HuH-7 (cell line): ENCODE measurements at regions not wholly inside any gene's neighbourhood (a gene's known extent, or its start where the extent isn't known, plus 50 kb on each side); places are given as distances from the start of the nearest gene placed in this dataset.
A peak's percentile ranks its signal among the peaks of the same experiment; 100 is the strongest.
"Not testable (repeated sequence)": the region's sequence is repeated elsewhere in the genome, so short reads cannot be mapped to it uniquely, and the experiment has no call there.

ENCODE experiments used
- DNase-seq: peaks from one replicate; pipeline ENCODE4 v3.0.0; 2011; ENCODE audit warnings: low spot score

DNA sequence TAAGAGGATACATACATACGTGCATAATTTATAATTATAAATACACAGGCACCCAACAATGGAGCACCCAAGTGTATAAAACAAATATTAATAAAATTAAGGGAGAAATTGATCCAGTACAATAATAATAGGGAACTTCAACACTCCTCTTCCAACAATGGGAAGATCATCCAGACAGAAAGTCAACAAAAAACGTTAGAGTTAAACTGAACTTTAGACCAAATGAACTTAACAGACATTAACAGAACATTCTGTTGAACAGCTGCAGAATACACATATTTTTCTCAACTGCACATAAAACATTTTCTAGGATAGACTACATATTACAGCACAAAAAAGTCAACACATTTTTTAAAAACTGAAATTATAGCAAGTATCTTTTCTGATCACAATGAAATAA, 339.7 kb downstream of the CGGBP1 start:
- DNase-seq: no peak

DNA sequence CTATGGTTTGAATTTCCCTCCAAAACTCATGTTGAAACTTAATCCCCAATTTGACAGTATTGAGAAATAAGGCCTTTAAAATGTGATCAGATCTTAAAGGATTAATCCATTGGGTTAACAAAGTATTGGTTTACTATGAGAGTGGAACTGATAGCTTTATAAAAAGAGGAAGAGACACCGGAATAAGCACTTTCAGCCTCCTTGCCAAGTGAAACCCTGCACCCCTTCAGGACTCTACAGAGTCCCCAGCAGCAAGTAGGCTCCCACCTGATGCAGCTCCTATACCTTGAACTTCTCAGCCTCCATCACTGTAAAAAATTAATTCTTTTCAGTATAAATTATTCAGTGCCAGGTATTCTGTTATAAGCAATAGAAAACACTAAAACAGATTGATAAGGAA, 348.3 kb downstream of the CGGBP1 start:
- no peak for DNase-seq

DNA sequence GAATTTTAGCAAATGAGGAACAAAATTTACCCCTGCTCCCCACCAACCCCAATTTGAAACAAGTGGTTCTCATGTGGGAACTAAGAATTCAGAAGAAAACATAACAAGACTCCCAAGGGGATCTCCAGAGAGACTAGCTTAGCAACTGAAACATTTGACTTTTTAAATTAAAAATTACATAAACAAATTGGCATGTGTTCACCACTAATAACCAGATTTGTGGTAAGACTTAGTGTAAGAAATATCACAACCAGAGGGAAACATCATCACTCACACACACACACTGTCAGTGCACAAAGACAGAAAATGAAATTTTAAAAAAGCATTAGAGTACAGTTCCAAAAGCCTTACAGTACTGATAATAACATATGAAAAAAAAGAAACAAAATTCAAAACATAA, 348.8 kb downstream of the CGGBP1 start:
- DNase-seq: no peak

- DNase-seq: no peak
Observed at GRCh38 chr3:87706176-87706575, 352.6 kb downstream of the CGGBP1 start.

GRCh38 chr3:87702600-87702999, 356.2 kb downstream of the CGGBP1 start:
- no peak for DNase-seq

GRCh38 chr3:87696124-87697013, 362.4 kb downstream of the CGGBP1 start:
- DNase-seq: no peak

DNA sequence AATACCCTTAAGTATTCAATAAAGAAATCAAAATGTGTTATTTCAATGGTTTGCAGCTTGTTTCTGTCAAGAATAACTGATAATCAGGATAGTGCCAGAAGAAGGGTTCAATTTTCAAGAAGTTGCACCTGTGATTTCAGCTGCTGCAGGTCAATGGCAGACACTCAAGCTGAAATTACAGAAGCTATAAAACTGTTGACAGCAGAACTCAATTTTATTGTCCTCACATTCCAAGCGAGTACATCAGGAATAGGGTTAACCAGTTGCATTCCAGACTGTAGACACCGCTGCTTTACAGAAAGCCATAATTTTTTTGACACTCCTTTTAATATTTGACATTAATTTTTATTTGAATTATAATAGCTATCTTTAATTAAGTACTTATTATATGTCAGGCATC, 364.1 kb downstream of the CGGBP1 start:
- peak; percentile 6 for DNase-seq

DNA sequence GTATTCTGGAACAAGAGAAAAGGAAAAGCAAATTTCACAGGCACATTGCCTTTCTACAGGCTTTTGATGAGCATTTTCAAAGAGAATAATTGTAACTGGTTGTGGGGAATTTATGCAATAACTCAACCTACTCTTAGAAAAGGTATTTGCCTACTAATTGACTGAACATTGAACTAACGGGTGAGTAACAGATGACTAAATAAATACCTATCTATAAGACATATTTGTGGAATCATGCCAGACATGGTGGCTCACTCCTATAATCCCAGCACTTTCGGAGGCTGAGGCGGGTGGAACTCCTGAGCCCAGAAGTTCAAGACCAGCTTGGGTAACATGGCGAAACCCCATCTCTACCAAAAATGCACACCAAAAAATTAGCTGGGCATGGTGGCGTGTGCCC, 367.7 kb downstream of the CGGBP1 start:
- DNase-seq: no peak

GRCh38 chr3:87678984-87679660, 379.7 kb downstream of the CGGBP1 start:
- not testable (repeated sequence) for DNase-seq

GRCh38 chr3:87674397-87675161, 384.2 kb downstream of the CGGBP1 start:
- no peak for DNase-seq

DNA sequence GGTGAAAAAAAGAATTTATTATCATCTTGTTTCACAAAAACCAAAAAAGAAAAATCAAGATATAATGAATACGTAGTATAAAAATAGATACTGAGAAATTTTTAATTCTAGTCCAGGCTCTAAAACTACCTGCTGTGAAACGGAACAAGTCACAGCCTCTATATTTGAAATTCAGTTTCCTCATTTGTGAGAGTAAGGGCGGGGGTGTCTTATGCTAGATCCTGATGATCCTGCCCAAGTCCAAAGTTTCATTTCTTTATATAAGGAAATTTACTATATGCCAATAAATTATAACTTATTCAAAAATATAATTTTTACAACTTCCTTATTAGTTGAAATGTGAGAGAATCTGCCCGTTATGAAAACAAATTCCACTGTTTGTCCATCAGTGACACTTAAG, 385.7 kb downstream of the CGGBP1 start:
- DNase-seq: no peak

DNA sequence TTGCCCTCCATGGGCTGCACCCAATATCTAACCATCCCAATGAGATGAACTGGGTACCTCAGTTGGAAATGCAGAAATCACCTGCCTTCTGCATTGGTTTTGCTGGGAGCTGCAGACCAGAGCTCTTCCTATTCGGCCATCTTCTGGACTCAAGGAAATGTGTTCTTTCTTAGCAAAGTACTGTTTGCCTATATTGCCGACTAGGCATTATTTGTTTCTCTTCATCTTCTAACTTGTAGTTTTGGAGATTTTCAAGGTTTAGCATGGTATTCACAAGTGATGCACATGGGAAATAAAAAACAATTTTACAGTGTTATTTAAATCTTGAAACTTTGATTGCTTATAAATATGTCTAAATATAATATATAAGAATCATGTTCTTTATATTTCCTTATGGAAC, 377.8 kb upstream of the POU1F1 start:
- no peak for DNase-seq

DNA sequence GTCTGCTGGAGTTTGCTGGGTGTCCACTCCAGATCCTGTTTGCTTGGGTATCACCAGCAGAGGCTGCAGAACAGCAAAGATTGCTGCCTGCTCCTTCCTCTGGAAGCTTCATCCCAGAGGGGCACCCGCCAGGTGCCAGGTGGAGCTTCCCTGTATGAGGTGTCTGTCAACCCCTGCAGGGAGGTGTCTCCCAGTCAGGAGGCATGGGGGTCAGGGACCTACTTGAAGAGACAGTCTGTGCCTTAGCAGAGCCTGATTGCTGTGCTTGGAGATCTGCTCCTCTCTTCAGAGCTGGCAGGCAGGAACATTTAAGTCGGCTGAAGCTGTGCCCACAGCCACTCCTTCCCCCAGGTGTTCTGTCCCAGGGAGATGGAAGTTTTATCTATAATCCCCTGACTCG, 376.8 kb upstream of the POU1F1 start:
- not testable (repeated sequence) for DNase-seq

GRCh38 chr3:87634426-87634825, 358.0 kb upstream of the POU1F1 start:
- DNase-seq: no peak

DNA sequence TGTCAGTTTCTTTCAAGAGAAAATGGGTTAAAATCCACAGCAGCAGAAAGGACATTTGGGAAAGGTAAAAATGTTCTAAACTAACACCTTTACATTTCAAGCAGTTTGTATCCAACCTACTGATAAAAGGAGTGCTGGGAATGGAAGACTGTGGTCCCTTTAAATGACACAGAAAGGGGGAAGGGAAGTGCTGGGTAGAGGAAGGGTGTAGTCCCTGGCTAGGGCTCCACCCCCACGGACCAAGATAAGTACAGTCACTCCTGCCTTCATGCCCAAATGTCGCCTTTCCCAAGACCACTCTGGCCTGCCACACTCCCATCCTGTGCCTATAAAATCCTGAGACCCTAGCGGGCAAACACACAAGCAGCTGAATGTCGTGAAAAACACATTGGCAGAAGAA, 350.9 kb upstream of the POU1F1 start:
- no peak for DNase-seq

DNA sequence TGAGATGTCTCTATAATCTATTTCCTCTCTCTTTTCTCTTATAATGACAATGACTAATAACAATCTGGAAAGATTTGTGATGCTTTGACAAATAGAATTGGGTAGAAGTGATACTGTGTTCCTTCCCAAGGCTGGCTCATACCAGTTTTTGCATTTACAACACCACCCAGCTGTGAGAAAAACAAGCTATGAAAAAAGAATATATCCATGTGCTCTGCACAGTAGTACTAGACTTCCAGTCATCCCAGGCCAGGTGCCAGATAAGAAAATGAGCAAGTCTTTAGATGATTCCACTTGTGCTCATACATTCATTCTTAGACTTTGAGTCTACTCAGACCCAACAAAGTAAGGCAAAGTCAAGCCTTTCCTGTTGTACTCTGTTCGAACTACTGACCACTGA, 350.2 kb upstream of the POU1F1 start:
- DNase-seq: no peak

GRCh38 chr3:87625876-87626275, 349.5 kb upstream of the POU1F1 start:
- no peak for DNase-seq

DNA sequence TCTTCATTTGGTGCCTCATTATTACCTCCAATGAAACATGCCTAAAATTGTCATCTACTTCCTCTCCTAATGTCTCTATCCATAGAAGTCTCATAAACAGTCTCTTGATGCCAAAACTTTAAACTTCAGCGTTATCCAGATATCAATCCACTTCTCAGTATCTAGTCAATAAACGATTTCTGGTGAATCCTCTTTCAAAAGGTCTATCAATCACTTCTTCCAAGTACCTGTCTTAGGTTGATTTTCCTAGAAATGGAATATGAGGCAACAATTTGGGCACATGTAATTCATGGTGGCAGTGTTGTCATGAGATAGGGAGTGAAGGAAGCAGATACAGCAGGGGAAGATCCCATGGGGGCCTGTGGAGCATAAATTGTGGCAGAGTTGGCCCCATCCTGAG, 348.5 kb upstream of the POU1F1 start:
- DNase-seq: no peak

DNA sequence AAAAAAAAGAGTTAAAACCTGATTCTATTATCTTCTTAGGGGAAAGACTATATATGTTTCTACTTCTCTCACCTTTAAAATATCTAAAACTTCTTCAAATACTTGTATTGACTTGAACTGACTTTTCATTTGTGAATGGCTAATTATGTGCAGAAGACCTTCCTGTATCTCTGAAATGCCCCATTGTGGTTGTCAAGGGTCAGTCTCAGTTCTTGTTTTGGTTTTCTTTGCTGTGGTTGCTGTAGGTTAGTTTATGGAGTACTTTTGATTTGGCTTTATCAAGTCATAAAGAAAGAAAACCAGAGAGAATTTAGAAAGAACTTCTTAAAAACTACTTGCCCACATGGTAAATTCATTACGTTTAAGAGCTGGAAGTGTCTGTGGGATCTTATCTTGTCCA, 345.3 kb upstream of the POU1F1 start:
- no peak for DNase-seq

DNA sequence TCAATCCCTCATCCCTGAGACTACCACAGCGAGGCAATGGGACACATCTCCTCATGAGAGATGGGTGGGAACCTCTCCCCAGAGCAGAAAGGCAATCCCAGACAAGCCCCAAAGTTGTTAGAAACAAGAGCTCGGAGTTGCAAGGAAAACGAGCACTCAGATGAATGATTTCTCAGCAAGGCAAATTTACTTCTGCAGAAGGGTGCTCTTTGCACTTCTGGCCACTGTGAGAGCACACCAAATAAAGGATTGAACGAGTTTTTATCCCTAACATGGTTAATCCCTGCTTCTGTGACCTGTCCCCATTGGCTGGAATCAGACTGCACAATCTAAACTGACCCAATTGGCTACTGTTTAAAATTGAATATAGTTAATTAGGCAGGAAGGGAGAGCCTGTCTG, 339.1 kb upstream of the POU1F1 start:
- DNase-seq: no peak

- no peak for DNase-seq
Observed at GRCh38 chr3:87614998-87615397, 338.6 kb upstream of the POU1F1 start.

DNA sequence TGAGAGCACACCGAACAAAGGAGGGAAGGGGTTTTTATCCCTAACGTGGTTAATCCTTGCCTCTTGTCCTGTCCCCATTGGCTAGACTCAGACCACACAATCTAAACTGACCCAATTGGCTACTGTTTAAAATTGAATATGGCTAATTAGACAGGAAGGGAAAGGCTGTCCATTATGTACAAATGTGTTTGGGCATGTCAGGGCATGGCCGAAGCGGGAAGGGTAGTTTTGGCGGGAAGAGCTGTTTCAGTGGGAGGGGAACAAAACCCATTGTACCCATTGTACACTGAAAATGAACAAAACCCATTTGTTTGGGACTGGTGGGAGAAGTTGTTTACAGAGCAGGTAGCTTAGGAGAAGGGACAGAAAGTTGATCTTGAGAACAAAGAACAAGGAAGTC, 330.9 kb upstream of the POU1F1 start:
- no peak for DNase-seq

GRCh38 chr3:87595798-87596197, 319.4 kb upstream of the POU1F1 start:
- DNase-seq: no peak
